ENCODE measurements at regions not wholly inside any gene's neighbourhood (a gene's known extent, or its start where the extent isn't known, plus 50 kb on each side); places are given as distances from the start of the nearest gene placed in this dataset.

DNA sequence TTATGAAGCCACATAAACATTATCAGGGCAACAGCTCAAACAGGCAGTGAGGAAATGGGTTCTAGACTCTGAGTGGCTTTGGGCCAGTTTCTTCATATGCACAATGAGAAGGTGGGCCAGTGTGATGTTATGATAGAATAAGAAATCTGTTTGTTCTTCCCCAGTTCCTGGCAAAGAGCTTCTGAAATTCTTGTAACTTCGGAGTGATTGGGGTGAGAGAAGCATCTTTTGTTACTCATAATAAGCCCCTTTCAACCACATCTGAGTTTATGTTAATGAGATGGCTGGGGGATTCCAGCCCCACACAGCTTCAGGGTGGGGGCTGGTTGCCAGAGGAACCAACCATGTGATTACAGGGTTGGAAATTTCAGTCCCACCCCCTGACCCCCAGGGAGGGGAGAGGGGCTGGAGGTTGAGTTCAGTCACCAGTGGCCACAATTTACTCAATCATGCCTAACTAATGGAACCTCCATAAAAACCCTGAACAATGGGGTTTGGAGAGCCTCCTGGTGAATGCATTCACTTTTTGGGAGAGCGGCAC, 57.0 kb upstream of the FRMD4B start:
- peak; percentile 20 for DNase-seq (ENCODE audit: low read depth, low spot score)

DNA sequence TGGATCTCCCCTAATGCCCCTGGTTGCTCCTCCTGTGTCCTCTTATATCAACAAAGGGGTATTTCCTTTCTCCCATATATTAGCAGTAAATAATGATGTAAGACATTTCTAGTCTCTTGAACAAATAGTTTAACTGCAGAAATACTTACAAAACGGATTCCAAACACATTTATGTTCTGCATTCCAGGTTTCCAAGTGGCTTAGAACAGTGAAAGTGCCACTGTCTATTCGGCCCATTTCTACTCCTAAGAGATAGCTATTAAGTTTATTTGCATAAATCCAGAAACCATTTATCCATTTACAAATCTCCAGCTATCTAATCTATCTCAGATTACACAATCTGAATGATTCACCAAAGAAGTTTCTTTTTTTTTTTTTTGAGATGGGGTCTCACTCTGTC, 55.8 kb upstream of the FRMD4B start:
- DNase-seq (ENCODE audit: low read depth, low spot score) = no peak

DNA sequence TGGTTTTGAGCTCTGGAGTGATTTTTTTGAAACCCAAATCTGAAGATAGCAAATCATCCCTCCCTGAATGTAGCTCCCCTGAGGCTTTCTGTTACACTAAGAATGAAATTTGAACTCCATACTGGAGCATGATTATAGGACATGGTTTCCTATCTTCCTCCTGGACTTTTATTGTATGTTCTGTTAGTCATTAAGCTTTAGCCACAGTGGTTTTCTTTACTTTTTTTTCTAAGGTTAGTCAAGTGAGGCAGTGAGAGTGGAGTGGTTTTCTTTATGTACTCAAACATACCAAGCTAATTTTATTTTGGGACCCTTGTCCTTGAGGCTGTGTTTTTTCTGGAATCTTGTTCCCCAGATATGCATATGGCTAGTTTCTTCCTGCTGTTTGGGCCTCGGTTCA, 55.2 kb upstream of the FRMD4B start:
- DNase-seq (ENCODE audit: low read depth, low spot score) = no peak

DNA sequence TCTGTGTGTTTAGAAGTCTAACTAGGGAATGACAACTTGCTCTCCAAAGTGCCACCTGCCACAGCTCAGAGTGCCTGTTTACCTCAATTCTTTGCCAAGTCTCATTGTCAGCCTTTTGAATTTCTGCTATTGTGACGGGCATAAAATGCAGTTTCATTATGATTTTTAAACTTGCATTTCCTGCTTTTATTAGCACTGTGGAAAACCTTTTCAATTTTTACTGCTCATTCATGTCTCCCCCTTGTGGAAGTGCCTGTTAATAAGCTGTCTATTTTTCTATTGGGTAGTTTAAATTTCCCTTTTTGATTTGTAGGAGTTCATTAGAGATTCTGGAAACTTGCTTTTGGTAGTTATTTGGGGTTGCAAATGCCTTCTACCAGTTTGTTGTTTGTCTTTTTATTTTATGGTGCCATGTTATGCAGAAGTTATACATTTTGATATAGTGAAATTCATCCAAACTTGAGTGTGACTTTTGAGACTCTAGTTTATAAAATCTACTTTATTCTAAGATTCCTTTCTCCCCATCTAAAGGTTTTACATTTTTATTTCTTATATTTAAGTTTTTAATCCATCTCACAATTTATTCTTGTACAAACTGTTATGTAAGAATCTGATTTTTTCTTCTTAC, 53.9 kb upstream of the FRMD4B start:
- peak; percentile 35 for DNase-seq (ENCODE audit: low read depth, low spot score)

DNA sequence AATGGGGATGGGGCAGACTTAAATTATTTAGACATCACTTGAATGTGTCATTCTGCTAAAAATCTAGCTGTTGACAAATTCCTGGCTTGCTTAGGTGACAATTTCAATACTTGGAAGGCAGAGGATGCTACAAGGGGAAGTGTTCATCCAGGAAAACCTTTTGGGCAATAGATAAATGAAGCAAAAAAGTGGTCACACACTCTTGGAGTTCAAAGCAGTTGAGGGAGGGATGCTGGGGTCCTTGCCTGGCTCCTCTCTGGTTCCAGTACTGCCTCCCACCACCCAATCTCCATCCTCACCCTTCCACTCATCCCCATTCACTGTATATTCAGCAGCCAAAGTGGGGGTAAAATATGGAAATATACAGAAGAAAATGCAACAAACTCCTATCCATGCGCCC, 52.6 kb upstream of the FRMD4B start:
- DNase-seq (ENCODE audit: low read depth, low spot score) = no peak

DNA sequence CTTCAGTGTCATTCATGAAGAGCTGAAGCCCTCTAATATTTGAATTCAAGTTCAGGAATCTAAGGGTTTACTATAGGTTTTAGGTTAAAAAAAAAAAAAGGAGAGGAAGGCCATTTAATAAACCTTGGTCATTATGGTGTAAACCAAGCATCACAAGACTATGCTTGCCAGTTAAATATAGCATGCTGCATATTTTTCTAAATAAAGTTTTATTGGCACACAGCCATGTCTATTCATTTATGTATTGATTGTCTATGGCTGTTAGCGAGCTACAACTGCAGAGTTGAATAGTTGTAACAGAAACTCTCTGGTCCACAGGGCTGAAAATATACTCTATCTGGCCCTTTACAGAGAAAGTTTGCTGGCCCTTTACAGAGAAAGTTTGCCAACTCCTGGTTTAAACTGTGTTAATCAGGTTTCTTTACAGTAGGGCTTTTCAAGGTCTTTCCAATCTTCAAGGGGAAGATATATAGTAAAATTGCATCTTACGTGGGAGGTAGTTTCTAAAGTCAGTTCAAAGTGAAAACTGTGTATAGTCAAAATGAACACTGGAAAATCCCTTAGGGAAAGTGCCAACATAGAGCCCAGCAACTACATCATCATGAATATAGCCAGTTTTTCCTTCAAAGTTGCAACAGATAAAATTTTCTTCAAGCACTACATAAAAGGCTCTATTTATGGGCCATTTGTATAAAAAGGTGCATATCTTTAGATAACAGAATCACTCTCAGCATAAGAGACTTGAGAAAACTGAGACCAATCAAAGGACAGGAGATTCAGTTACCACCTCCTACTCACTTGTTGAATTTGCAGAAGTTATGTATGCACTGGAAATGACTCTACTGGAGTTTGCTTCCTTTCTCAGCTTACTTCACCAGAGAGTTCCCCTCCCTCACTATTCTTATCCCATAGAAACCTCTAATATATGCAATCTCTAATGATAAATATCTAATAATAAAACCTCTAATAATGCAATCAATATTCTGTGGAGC, 49.7 kb upstream of the FRMD4B start:
- no peak for DNase-seq (ENCODE audit: low read depth, low spot score)
